Mesothelial cell of epicardium (in vitro differentiated cells): ENCODE measurements at regions not wholly inside any gene's neighbourhood (a gene's known extent, or its start where the extent isn't known, plus 50 kb on each side); places are given as distances from the start of the nearest gene placed in this dataset.

Experiments used
- DNase-seq, 2 experiments: peaks; one replicate each; pipeline ENCODE4 v3.0.0; 2021; ENCODE audit warnings: low spot score in 2 of 2; ENCODE audit not compliant: unreplicated experiment in 2 of 2
- H3K27ac Mint-ChIP-seq: 2 replicates; pipeline ENCODE4 v1.8.0; 2021; ENCODE audit warnings: mixed read lengths
- H3K27me3 Mint-ChIP-seq: 2 replicates; pipeline ENCODE4 v1.8.0; 2021; ENCODE audit warnings: low read depth, mixed read lengths
- H3K36me3 Mint-ChIP-seq: 2 replicates; pipeline ENCODE4 v1.8.0; 2021; ENCODE audit warnings: mixed read lengths
- H3K4me1 Mint-ChIP-seq: 2 replicates; pipeline ENCODE4 v1.8.0; 2021; ENCODE audit warnings: mixed read lengths
- H3K4me3 Mint-ChIP-seq: 2 replicates; pipeline ENCODE4 v1.8.0; 2021; ENCODE audit warnings: mild to moderate bottlenecking, moderate library complexity, mixed read lengths
- H3K9me3 Mint-ChIP-seq: 2 replicates; pipeline ENCODE4 v1.8.0; 2021; ENCODE audit warnings: mixed read lengths
- TF ChIP-seq, protein P1 (sequence below): fragments of 200-600 bp; sonication (generic); IDR thresholded peaks from one replicate; pipeline ENCODE4 v1.5.0; 2021; ENCODE audit warnings: antibody characterized with exemption; ENCODE audit not compliant: unreplicated experiment

DNA sequence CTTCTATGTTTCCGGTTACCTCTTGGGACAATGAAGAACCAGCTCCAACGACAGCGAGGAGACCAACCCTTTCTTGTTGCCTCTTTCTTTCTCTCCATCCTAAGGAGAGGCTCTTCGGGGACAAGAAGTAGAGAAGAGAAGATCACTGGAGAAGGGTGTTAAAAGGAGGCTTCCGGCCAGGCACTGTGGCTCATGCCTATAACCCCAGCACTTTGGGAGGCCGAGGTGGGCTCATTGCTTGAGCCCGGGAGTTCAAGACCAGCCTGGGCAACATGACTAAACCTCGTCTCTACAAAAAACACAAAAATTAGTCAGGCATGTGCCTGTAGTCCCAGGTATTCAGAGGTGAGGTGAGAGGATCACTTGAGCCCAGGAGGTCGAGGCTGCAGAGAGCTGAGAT is 90.8 kb upstream of the TNFAIP3 start:
- TF ChIP-seq, protein P1, sequence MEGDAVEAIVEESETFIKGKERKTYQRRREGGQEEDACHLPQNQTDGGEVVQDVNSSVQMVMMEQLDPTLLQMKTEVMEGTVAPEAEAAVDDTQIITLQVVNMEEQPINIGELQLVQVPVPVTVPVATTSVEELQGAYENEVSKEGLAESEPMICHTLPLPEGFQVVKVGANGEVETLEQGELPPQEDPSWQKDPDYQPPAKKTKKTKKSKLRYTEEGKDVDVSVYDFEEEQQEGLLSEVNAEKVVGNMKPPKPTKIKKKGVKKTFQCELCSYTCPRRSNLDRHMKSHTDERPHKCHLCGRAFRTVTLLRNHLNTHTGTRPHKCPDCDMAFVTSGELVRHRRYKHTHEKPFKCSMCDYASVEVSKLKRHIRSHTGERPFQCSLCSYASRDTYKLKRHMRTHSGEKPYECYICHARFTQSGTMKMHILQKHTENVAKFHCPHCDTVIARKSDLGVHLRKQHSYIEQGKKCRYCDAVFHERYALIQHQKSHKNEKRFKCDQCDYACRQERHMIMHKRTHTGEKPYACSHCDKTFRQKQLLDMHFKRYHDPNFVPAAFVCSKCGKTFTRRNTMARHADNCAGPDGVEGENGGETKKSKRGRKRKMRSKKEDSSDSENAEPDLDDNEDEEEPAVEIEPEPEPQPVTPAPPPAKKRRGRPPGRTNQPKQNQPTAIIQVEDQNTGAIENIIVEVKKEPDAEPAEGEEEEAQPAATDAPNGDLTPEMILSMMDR, result no peak
- DNase-seq, result no peak
- Mint-ChIP-seq H3K27ac (no peak overlapping the region), H3K9me3 (peaks cover 5% of the 10 kb centered on the region), H3K36me3 (no peaks in the 10 kb centered on the region), H3K27me3 (no peaks in the 10 kb centered on the region), H3K4me1 (peaks cover 41% of the 10 kb centered on the region), H3K4me3 (no peak overlapping the region)

DNA sequence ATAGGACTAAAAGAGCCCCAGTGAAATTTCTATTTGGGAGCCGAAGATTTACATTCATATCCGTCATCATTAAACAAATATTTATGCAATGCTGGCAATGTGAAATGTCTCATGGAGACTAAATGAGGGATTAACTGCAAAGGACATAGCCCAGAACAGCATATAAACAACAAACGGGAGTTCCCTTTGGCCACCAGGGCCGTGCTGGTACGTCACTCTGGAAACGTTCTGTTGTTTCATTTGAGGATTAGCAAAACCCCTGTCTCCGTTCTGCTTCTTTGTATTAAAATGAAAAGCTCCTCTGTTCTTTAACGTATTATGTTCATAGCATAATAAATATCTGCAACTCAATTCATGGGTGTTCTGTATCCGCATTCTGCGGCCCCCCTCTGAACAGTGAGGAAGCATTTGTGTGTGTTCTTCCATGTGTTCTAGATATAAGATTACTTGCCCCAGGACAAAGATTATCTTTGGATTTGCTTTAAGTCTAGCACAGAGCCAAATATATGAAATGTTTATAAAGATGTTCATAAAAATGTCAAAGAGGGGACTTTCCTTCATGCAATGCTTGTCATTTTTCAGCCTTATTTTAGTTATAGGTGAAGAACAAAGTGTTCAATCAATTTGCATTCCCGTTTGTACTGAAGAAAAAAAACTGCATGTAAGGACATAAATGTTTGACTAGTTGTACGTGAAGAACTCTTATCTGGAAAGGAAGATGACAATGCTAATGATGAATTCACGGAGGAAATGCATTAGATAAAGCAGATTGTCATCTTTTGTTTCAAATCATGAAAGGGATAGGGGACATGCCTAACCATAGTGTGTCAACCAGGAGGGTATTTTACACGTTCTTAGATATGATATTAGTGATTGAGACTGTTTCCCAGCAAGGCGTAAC is 90.0 kb upstream of the TNFAIP3 start:
- Mint-ChIP-seq H3K9me3 (peaks cover 5% of the 10 kb centered on the region), H3K36me3 (no peaks in the 10 kb centered on the region), H3K4me1 (peaks cover 42% of the 10 kb centered on the region), H3K27ac (peak overlapping the region; percentile 91), H3K27me3 (no peaks in the 10 kb centered on the region), H3K4me3 (peak overlapping the region; percentile 3)
- TF ChIP-seq, protein P1, result no peak
- DNase-seq, result no peak

- no peak for DNase-seq
- Mint-ChIP-seq H3K27me3 (no peaks in the 10 kb centered on the region), H3K27ac (peak overlapping the region; percentile 91), H3K4me1 (peaks cover 42% of the 10 kb centered on the region), H3K9me3 (peaks cover 5% of the 10 kb centered on the region), H3K4me3 (no peak overlapping the region), H3K36me3 (no peaks in the 10 kb centered on the region)
- TF ChIP-seq, protein P1, result no peak
Observed at GRCh38 chr6:137777687-137778075, 89.4 kb upstream of the TNFAIP3 start.

- Mint-ChIP-seq H3K9me3 (peaks cover 4% of the 10 kb centered on the region), H3K27ac (peak overlapping the region; percentile 76), H3K36me3 (peaks cover 2% of the 10 kb centered on the region), H3K4me3 (no peak overlapping the region), H3K27me3 (no peaks in the 10 kb centered on the region), H3K4me1 (peaks cover 50% of the 10 kb centered on the region)
- DNase-seq, result no peak
- TF ChIP-seq, protein P1, result no peak
Observed at GRCh38 chr6:137779982-137780381, 87.1 kb upstream of the TNFAIP3 start.

GRCh38 chr6:137780447-137781034 is 86.5 kb upstream of the TNFAIP3 start:
- peaks cover 50% of the 10 kb centered on the region for H3K4me1 Mint-ChIP-seq
- peaks cover 2% of the 10 kb centered on the region for H3K36me3 Mint-ChIP-seq
- no peak overlapping the region for H3K4me3 Mint-ChIP-seq
- TF ChIP-seq, protein P1, result no peak
- H3K27me3 Mint-ChIP-seq, result no peaks in the 10 kb centered on the region
- DNase-seq, result no peak
- peaks cover 4% of the 10 kb centered on the region for H3K9me3 Mint-ChIP-seq
- peak overlapping the region; percentile 76 for H3K27ac Mint-ChIP-seq
